Liver (tissue), 8 donors: ENCODE measurements at regions not wholly inside any gene's neighbourhood (a gene's known extent, or its start where the extent isn't known, plus 50 kb on each side); places are given as distances from the start of the nearest gene placed in this dataset.

Source experiments
- DNase-seq: peaks from one replicate; pipeline ENCODE4 v3.0.0-alpha.2; 2017; ENCODE audit warnings: low spot score
- H3K27ac ChIP-seq, 2 donors: one replicate each; pipeline ENCODE4 v1.7.0; 2013; ENCODE audit warnings: inconsistent platforms in 2 of 2, low read length in 2 of 2, control low read depth in 1 of 2, low read depth in 1 of 2, mild to moderate bottlenecking in 1 of 2
- H3K27me3 ChIP-seq, 4 donors: one replicate each; pipeline versions ENCODE4 v1.6.1 to v1.7.0; 2013; ENCODE audit warnings: low read length in 3 of 4, inconsistent platforms in 1 of 4, mild to moderate bottlenecking in 1 of 4, moderate library complexity in 1 of 4; ENCODE audit not compliant: control insufficient read depth in 4 of 4, insufficient read depth in 4 of 4
- H3K36me3 ChIP-seq, 4 donors: one replicate each; pipeline versions ENCODE4 v1.6.1 to v1.7.0; 2013; ENCODE audit warnings: low read length in 3 of 4, mild to moderate bottlenecking in 3 of 4, low read depth in 1 of 4, moderate library complexity in 1 of 4; ENCODE audit not compliant: control insufficient read depth in 4 of 4, insufficient read depth in 3 of 4
- H3K4me1 ChIP-seq, 4 donors: one replicate each; pipeline versions ENCODE4 v1.6.1 to v1.7.0; 2013; ENCODE audit warnings: low read length in 3 of 4, mild to moderate bottlenecking in 3 of 4, moderate library complexity in 1 of 4; ENCODE audit not compliant: control insufficient read depth in 4 of 4, insufficient read depth in 4 of 4
- H3K4me3 ChIP-seq, 3 donors: one replicate each; pipeline versions ENCODE4 v1.6.1 to v1.7.0; 2013; ENCODE audit warnings: low read length in 3 of 3, control low read depth in 1 of 3, low read depth in 1 of 3, mild to moderate bottlenecking in 1 of 3
- H3K9ac ChIP-seq, 2 donors: one replicate each; pipeline ENCODE4 v1.7.0; 2013; ENCODE audit warnings: low read length in 2 of 2, mild to moderate bottlenecking in 2 of 2, moderate library complexity in 2 of 2, control low read depth in 1 of 2, low read depth in 1 of 2
- H3K9me3 ChIP-seq, 4 donors: one replicate each; pipeline versions ENCODE4 v1.6.1 to v1.7.0; 2013; ENCODE audit warnings: low read length in 3 of 4; ENCODE audit not compliant: control insufficient read depth in 4 of 4
- ATF3 ChIP-seq: IDR thresholded peaks from 2 replicates; pipeline ENCODE4 v1.6.1; 2016; ENCODE audit warnings: antibody characterized with exemption
- CTCF ChIP-seq: fragments of 150-350 bp; IDR thresholded peaks from 2 replicates; pipeline ENCODE4 v1.5.1; 2017; ENCODE audit warnings: improper control_type of control experiment, low read depth, low read length; ENCODE audit not compliant: missing input control
- EGR1 ChIP-seq, 2 donors: IDR thresholded peaks; 2 replicates each; pipeline ENCODE4 v1.6.1; 2016 to 2018; ENCODE audit warnings: antibody characterized with exemption in 2 of 2, low read depth in 2 of 2
- FOXA1 ChIP-seq: IDR thresholded peaks from 2 replicates; pipeline ENCODE4 v1.6.1; 2016; ENCODE audit warnings: antibody characterized with exemption
- FOXA2 ChIP-seq: IDR thresholded peaks from 2 replicates; pipeline ENCODE4 v1.6.1; 2016; ENCODE audit warnings: antibody characterized with exemption
- GABPA ChIP-seq, 2 donors: IDR thresholded peaks in 1 of 2; conservative IDR thresholded peaks in 1 of 2; 2 replicates each; pipeline ENCODE4 v1.6.1; 2016; ENCODE audit warnings: antibody characterized with exemption in 2 of 2, mild to moderate bottlenecking in 1 of 2, moderate library complexity in 1 of 2
- HNF4A ChIP-seq, 2 donors: conservative IDR thresholded peaks; 2 replicates each; pipeline ENCODE4 v1.6.1; 2016; ENCODE audit warnings: antibody characterized with exemption in 2 of 2, mild to moderate bottlenecking in 2 of 2
- HNF4G ChIP-seq: IDR thresholded peaks from 2 replicates; pipeline ENCODE4 v1.6.1; 2016; ENCODE audit warnings: antibody characterized with exemption
- JUND ChIP-seq, 2 donors: IDR thresholded peaks; 2 replicates each; pipeline ENCODE4 v1.6.1; 2016; ENCODE audit warnings: antibody characterized with exemption in 2 of 2
- MAX ChIP-seq: IDR thresholded peaks from 2 replicates; pipeline ENCODE4 v1.6.1; 2016; ENCODE audit warnings: antibody characterized with exemption
- NR2F2 ChIP-seq: IDR thresholded peaks from 2 replicates; pipeline ENCODE4 v1.6.1; 2016; ENCODE audit warnings: antibody characterized with exemption
- RAD21 ChIP-seq, 2 donors: IDR thresholded peaks; 2 replicates each; pipeline ENCODE4 v1.6.1; 2016; ENCODE audit warnings: antibody characterized with exemption in 2 of 2, mild to moderate bottlenecking in 2 of 2
- REST ChIP-seq: IDR thresholded peaks from 2 replicates; pipeline ENCODE4 v1.6.1; 2016; ENCODE audit warnings: antibody characterized with exemption, mild to moderate bottlenecking
- RXRA ChIP-seq, 2 donors: IDR thresholded peaks; 2 replicates each; pipeline ENCODE4 v1.6.1; 2017 to 2018; ENCODE audit warnings: antibody characterized with exemption in 2 of 2, mild to moderate bottlenecking in 1 of 2
- SP1 ChIP-seq: IDR thresholded peaks from 2 replicates; pipeline ENCODE4 v1.6.1; 2018; ENCODE audit warnings: antibody characterized with exemption, mild to moderate bottlenecking
- TAF1 ChIP-seq: conservative IDR thresholded peaks from 2 replicates; pipeline ENCODE4 v1.6.1; 2016; ENCODE audit warnings: antibody characterized with exemption, mild to moderate bottlenecking
- YY1 ChIP-seq: IDR thresholded peaks from 2 replicates; pipeline ENCODE4 v1.6.1; 2016; ENCODE audit warnings: antibody characterized with exemption, mild to moderate bottlenecking
- ZBTB33 ChIP-seq: IDR thresholded peaks from 2 replicates; pipeline ENCODE4 v1.6.1; 2016; ENCODE audit warnings: antibody characterized with exemption
- WGBS: extraction: QIAGEN DNeasy Blood & Tissue Kit; methylation state at CpG from one replicate; pipeline ENCODE4 v1.1.7; 2013; 5-methylcytosine and 5-hydroxymethylcytosine counted together
- donor health status: healthy.
- donor health status: healthy.
- donor health status: healthy.
- donor health status: healthy.
- donor health status: healthy.

- WGBS = 93% methylated on average over 1 of the region's 1 CpG
- Histone ChIP-seq H3K9me3 (no peaks in the 10 kb centered on the region), H3K9ac (no peak overlapping the region), H3K4me3 (no peak overlapping the region), H3K27me3 (no peaks in the 10 kb centered on the region), H3K36me3 (no peaks in the 10 kb centered on the region), H3K4me1 (peaks cover 0 to 3% (median 1%) of the 10 kb centered on the region in 4 donors), H3K27ac (no peak overlapping the region)
- no peak for TF ChIP-seq REST
- TF ChIP-seq RXRA (IDR thresholded peaks at IDR 0.05) = no peak
- DNase-seq = no peak
These were observed 2057.3 kb downstream of the ARAP2 start for GRCh38 chr4:34187056-34187455.

GRCh38 chr4:34191443-34191842 lies 2052.9 kb downstream of the ARAP2 start:
- Histone ChIP-seq H3K27me3 (no peaks in the 10 kb centered on the region), H3K9ac (no peak overlapping the region), H3K36me3 (no peaks in the 10 kb centered on the region), H3K27ac (no peak overlapping the region), H3K9me3 (no peaks in the 10 kb centered on the region), H3K4me1 (peaks cover 0 to 3% (median 2%) of the 10 kb centered on the region in 4 donors), H3K4me3 (no peak overlapping the region)
- DNase-seq = no peak
- TF ChIP-seq EGR1 (IDR thresholded peaks at IDR 0.05; ENCODE audit: low read depth in 2 of 2) (no peak), ATF3 (no peak), YY1 (no peak), RXRA (IDR thresholded peaks at IDR 0.05) (no peak), ZBTB33 (no peak), TAF1 (no peak), RAD21 (IDR thresholded peaks at IDR 0.05) (no peak), NR2F2 (no peak), CTCF (no peak), FOXA1 (no peak), FOXA2 (no peak), REST (no peak), HNF4G (no peak), GABPA (IDR thresholded peaks at IDR 0.05 in 1 of 2, conservative IDR thresholded peaks at IDR 0.05 in 1 of 2) (no peak), JUND (IDR thresholded peaks at IDR 0.05) (no peak), HNF4A (conservative IDR thresholded peaks at IDR 0.05) (no peak), SP1 (no peak), MAX (no peak)
